HEK293T (cell line): ENCODE measurements at regions not wholly inside any gene's neighbourhood (a gene's known extent, or its start where the extent isn't known, plus 50 kb on each side); places are given as distances from the start of the nearest gene placed in this dataset.

Experiments
- HDGF ChIP-seq: fragments of 450-650 bp; IDR thresholded peaks from 2 replicates; pipeline ENCODE4 v1.6.1; 2017; ENCODE audit warnings: antibody characterized with exemption, borderline replicate concordance
- SP1 ChIP-seq: fragments of 450-650 bp; IDR thresholded peaks from 2 replicates; pipeline ENCODE4 v1.6.1; 2017

DNA sequence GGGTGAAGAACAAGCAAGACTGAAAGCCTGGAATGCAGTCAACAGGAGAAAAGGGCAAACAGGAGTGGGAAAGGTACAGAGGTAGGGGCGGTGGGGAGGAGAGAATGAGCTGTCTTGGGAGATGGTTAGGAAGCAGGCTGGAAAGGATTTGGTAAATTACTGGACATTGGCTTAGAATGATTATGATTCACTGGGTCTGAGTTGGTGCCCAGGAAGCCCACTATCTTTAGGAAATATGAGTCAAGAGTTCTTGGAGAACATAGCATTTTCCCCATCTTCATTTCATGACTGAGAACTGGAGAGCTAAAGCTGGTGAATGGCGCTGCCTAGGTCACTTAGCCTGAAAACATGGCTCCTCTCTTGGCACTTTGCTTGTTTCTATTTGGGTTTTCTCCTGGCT is 74.7 kb upstream of the C3orf80 start:
- TF ChIP-seq SP1: no peak
- TF ChIP-seq HDGF: no peak
